ENCODE measurements at regions not wholly inside any gene's neighbourhood (a gene's known extent, or its start where the extent isn't known, plus 50 kb on each side); places are given as distances from the start of the nearest gene placed in this dataset.

GRCh38 chr7:91323626-91324158 lies 59.5 kb downstream of the FZD1 start:
- no peak for DNase-seq

- no peak for DNase-seq
Measured at GRCh38 chr7:91324663-91325062, 60.4 kb downstream of the FZD1 start.

- no peak for DNase-seq
Measured at GRCh38 chr7:91325726-91326125, 61.5 kb downstream of the FZD1 start.

- DNase-seq = peak in 1 of 2 donors; percentile 40
Measured at GRCh38 chr7:91326516-91327199, 62.4 kb downstream of the FZD1 start.

- no peak for DNase-seq
Measured at GRCh38 chr7:91327346-91327745, 63.1 kb downstream of the FZD1 start.

- DNase-seq = no peak
Measured at GRCh38 chr7:91329571-91329970, 65.3 kb downstream of the FZD1 start.

GRCh38 chr7:91330191-91330808 lies 66.1 kb downstream of the FZD1 start:
- peak; percentile 61 to 71 for DNase-seq

GRCh38 chr7:91330866-91331265 lies 66.6 kb downstream of the FZD1 start:
- DNase-seq = peak; percentile 67 to 78

- DNase-seq = no peak
Measured at GRCh38 chr7:91336106-91336505, 71.9 kb downstream of the FZD1 start.

- no peak for DNase-seq
Measured at GRCh38 chr7:91338226-91339020, 74.2 kb downstream of the FZD1 start.

- no peak for DNase-seq
Measured at GRCh38 chr7:91342346-91342745, 78.1 kb downstream of the FZD1 start.

GRCh38 chr7:91343420-91343960 lies 79.3 kb downstream of the FZD1 start:
- no peak for DNase-seq

GRCh38 chr7:91343996-91344629 lies 79.9 kb downstream of the FZD1 start:
- DNase-seq = no peak

- DNase-seq = no peak
Measured at GRCh38 chr7:91344911-91345310, 80.7 kb downstream of the FZD1 start.

- DNase-seq = no peak
Measured at GRCh38 chr7:91345449-91345848, 81.2 kb downstream of the FZD1 start.

GRCh38 chr7:91346426-91346825 lies 82.2 kb downstream of the FZD1 start:
- no peak for DNase-seq

- peak; percentile 71 to 73 for DNase-seq
Measured at GRCh38 chr7:91347290-91347689, 83.1 kb downstream of the FZD1 start.

GRCh38 chr7:91348711-91349110 lies 84.5 kb downstream of the FZD1 start:
- DNase-seq = no peak

GRCh38 chr7:91351374-91351773 lies 87.1 kb downstream of the FZD1 start:
- no peak for DNase-seq

- no peak for DNase-seq
Measured at GRCh38 chr7:91352091-91352490, 87.9 kb downstream of the FZD1 start.

GRCh38 chr7:91353848-91354247 lies 89.6 kb downstream of the FZD1 start:
- no peak for DNase-seq
